HG03354 (cell line): ENCODE measurements at regions not wholly inside any gene's neighbourhood (a gene's known extent, or its start where the extent isn't known, plus 50 kb on each side); places are given as distances from the start of the nearest gene placed in this dataset.
"Not testable (repeated sequence)": the region's sequence is repeated elsewhere in the genome, so short reads cannot be mapped to it uniquely, and the experiment has no call there.

ENCODE experiments used
- ATAC-seq: cut with Tn5 transposase; IDR thresholded peaks from one replicate; pipeline ENCODE4 v1.9.1; 2021; ENCODE audit warnings: mild to moderate bottlenecking; ENCODE audit not compliant: unreplicated experiment, poor library complexity, severe bottlenecking

- no peak for ATAC-seq
Observed at GRCh38 chr22:48070083-48070482, 1307.6 kb downstream of the TBC1D22A start.

GRCh38 chr22:48069256-48069655, 1306.8 kb downstream of the TBC1D22A start:
- no peak for ATAC-seq

GRCh38 chr22:48068323-48068885, 1306.0 kb downstream of the TBC1D22A start:
- no peak for ATAC-seq

GRCh38 chr22:48065892-48066291, 1303.4 kb downstream of the TBC1D22A start:
- no peak for ATAC-seq

GRCh38 chr22:48061726-48062125, 1299.3 kb downstream of the TBC1D22A start:
- no peak for ATAC-seq

- ATAC-seq = no peak
Observed at GRCh38 chr22:48060266-48060665, 1297.8 kb downstream of the TBC1D22A start.

- ATAC-seq = not testable (repeated sequence)
Observed at GRCh38 chr22:48059521-48059920, 1297.1 kb downstream of the TBC1D22A start.

- ATAC-seq = no peak
Observed at GRCh38 chr22:48057116-48057835, 1294.8 kb downstream of the TBC1D22A start.

- ATAC-seq = no peak
Observed at GRCh38 chr22:48055827-48056226, 1293.4 kb downstream of the TBC1D22A start.

GRCh38 chr22:48055185-48055584, 1292.7 kb downstream of the TBC1D22A start:
- ATAC-seq = no peak

- no peak for ATAC-seq
Observed at GRCh38 chr22:48054596-48054995, 1292.1 kb downstream of the TBC1D22A start.

GRCh38 chr22:48053973-48054372, 1291.5 kb downstream of the TBC1D22A start:
- no peak for ATAC-seq

- no peak for ATAC-seq
Observed at GRCh38 chr22:48053486-48053885, 1291.0 kb downstream of the TBC1D22A start.

GRCh38 chr22:48052621-48052890, 1290.1 kb downstream of the TBC1D22A start:
- no peak for ATAC-seq

- ATAC-seq = no peak
Observed at GRCh38 chr22:48051796-48052620, 1289.6 kb downstream of the TBC1D22A start.

- ATAC-seq = no peak
Observed at GRCh38 chr22:48050836-48051235, 1288.4 kb downstream of the TBC1D22A start.

GRCh38 chr22:48049116-48049515, 1286.7 kb downstream of the TBC1D22A start:
- no peak for ATAC-seq

- no peak for ATAC-seq
Observed at GRCh38 chr22:48047722-48048500, 1285.5 kb downstream of the TBC1D22A start.

GRCh38 chr22:48045369-48045768, 1282.9 kb downstream of the TBC1D22A start:
- ATAC-seq = peak; percentile 91

GRCh38 chr22:48044487-48045060, 1282.1 kb downstream of the TBC1D22A start:
- ATAC-seq = no peak
